ENCODE measurements at regions not wholly inside any gene's neighbourhood (a gene's known extent, or its start where the extent isn't known, plus 50 kb on each side); places are given as distances from the start of the nearest gene placed in this dataset.

DNA sequence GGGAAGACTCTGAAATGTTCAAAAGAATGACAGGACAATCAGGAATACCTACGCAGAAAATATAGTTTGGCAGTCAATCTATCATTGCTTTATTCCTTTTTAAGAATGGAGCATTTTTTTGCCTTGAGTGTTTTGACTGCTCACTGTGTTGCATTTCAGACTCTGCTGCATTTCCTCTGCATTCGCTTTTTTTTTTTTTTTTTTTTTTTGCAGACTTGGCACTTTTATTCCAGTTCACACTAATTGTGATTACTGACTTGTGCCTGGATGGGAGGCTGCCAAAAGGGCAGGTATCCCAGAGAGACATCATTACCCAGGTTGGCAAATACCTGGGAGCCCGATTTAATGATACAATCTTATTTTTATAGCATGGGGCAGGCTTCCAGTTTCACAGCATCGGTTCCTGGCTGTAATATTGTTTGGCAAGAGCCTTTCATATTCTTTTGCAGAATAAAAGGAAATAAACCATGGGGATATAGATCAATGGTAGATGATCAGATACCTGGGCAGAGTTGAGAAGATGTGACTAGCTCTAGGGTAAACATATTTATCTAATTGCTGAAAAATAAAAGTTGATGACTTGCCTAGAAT lies 1132.6 kb downstream of the MAT2B start:
- Histone ChIP-seq H3K36me3 (ENCODE audit: control insufficient read depth in 2 of 2, insufficient read depth in 2 of 2, low read length in 1 of 2) (no peaks in the 10 kb centered on the region), H3K9me3 (ENCODE audit: control insufficient read depth in 2 of 2, insufficient read depth in 1 of 2, low read depth in 1 of 2, low read length in 1 of 2) (no peaks in the 10 kb centered on the region), H3K4me1 (ENCODE audit: control insufficient read depth in 2 of 2, insufficient read depth in 2 of 2, low read length in 1 of 2) (no peaks in the 10 kb centered on the region), H3K27ac (ENCODE audit: low read depth in 2 of 2, low read length in 1 of 2) (no peak overlapping the region), H3K27me3 (ENCODE audit: control insufficient read depth in 1 of 2, insufficient read depth in 2 of 2, low read length in 2 of 2) (no peaks in the 10 kb centered on the region), H3K4me3 (ENCODE audit: low read depth in 1 of 2, low read length in 2 of 2) (no peak overlapping the region)
- WGBS, 2 donors, result 58 to 66% methylated on average over 4 of the region's 4 CpGs

DNA sequence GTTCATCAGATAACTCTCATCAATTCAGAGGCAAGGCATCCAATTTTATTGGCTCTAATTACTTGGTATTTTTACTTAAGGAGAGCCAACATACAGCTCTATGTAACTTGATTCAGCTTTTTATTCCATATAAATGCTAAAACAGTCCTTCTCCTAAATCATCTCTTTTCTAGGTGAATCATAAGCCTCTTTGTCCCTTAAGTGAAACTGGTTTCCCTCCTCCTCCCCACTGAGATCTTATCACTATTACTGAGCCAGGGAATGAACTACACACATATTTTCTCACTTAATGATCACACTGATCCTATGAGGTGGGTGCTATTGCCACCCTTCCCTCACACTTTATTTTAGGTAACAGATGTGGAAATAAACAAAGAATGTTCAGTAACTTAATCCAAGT lies 1143.8 kb downstream of the MAT2B start:
- Histone ChIP-seq H3K4me3 (ENCODE audit: low read depth in 1 of 2, low read length in 2 of 2) (no peak overlapping the region), H3K36me3 (ENCODE audit: control insufficient read depth in 2 of 2, insufficient read depth in 2 of 2, low read length in 1 of 2) (no peaks in the 10 kb centered on the region), H3K27me3 (ENCODE audit: control insufficient read depth in 1 of 2, insufficient read depth in 2 of 2, low read length in 2 of 2) (no peaks in the 10 kb centered on the region), H3K9me3 (ENCODE audit: control insufficient read depth in 2 of 2, insufficient read depth in 1 of 2, low read depth in 1 of 2, low read length in 1 of 2) (no peaks in the 10 kb centered on the region), H3K27ac (ENCODE audit: low read depth in 2 of 2, low read length in 1 of 2) (no peak overlapping the region), H3K4me1 (ENCODE audit: control insufficient read depth in 2 of 2, insufficient read depth in 2 of 2, low read length in 1 of 2) (no peaks in the 10 kb centered on the region)

GRCh38 chr5:164650427-164650826 lies 1145.0 kb downstream of the MAT2B start:
- H3K9me3 ChIP-seq (ENCODE audit: control insufficient read depth in 2 of 2, insufficient read depth in 1 of 2, low read depth in 1 of 2, low read length in 1 of 2), result no peaks in the 10 kb centered on the region
- no peaks in the 10 kb centered on the region for H3K27me3 ChIP-seq (ENCODE audit: control insufficient read depth in 1 of 2, insufficient read depth in 2 of 2, low read length in 2 of 2)
- no peaks in the 10 kb centered on the region for H3K4me1 ChIP-seq (ENCODE audit: control insufficient read depth in 2 of 2, insufficient read depth in 2 of 2, low read length in 1 of 2)
- H3K27ac ChIP-seq (ENCODE audit: low read depth in 2 of 2, low read length in 1 of 2), result no peak overlapping the region
- H3K36me3 ChIP-seq (ENCODE audit: control insufficient read depth in 2 of 2, insufficient read depth in 2 of 2, low read length in 1 of 2), result no peaks in the 10 kb centered on the region
- no peak overlapping the region for H3K4me3 ChIP-seq (ENCODE audit: low read depth in 1 of 2, low read length in 2 of 2)
- 85 to 93% methylated on average over 1 of the region's 1 CpG for WGBS, 2 donors

GRCh38 chr5:164651546-164652275 lies 1146.3 kb downstream of the MAT2B start:
- Histone ChIP-seq H3K9me3 (ENCODE audit: control insufficient read depth in 2 of 2, insufficient read depth in 1 of 2, low read depth in 1 of 2, low read length in 1 of 2) (no peaks in the 10 kb centered on the region), H3K4me1 (ENCODE audit: control insufficient read depth in 2 of 2, insufficient read depth in 2 of 2, low read length in 1 of 2) (no peaks in the 10 kb centered on the region), H3K27me3 (ENCODE audit: control insufficient read depth in 1 of 2, insufficient read depth in 2 of 2, low read length in 2 of 2) (no peaks in the 10 kb centered on the region), H3K36me3 (ENCODE audit: control insufficient read depth in 2 of 2, insufficient read depth in 2 of 2, low read length in 1 of 2) (no peaks in the 10 kb centered on the region), H3K27ac (ENCODE audit: low read depth in 2 of 2, low read length in 1 of 2) (no peak overlapping the region), H3K4me3 (ENCODE audit: low read depth in 1 of 2, low read length in 2 of 2) (no peak overlapping the region)
- WGBS, 2 donors, result 72 to 73% methylated on average over 7 of the region's 7 CpGs

DNA sequence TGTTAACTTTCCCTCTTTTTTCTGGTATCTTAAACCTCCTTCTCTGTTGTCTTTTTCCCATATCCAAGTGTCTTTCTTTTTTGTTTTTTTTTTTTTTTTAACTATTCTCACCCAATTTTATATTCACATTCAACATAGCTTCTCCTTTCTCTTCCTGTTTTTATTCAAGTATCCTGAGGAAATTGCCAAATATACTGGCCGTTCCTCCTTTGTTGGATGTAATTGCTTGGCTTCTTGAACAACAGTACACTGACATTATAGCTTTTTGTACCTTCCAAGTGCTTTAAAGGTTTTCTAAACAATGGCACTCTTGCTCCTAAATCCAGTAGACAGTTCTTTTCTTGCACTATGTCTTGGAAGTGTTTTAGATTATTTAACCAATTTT lies 1146.8 kb downstream of the MAT2B start:
- Histone ChIP-seq H3K27me3 (ENCODE audit: control insufficient read depth in 1 of 2, insufficient read depth in 2 of 2, low read length in 2 of 2) (no peaks in the 10 kb centered on the region), H3K4me1 (ENCODE audit: control insufficient read depth in 2 of 2, insufficient read depth in 2 of 2, low read length in 1 of 2) (no peaks in the 10 kb centered on the region), H3K27ac (ENCODE audit: low read depth in 2 of 2, low read length in 1 of 2) (no peak overlapping the region), H3K4me3 (ENCODE audit: low read depth in 1 of 2, low read length in 2 of 2) (no peak overlapping the region), H3K36me3 (ENCODE audit: control insufficient read depth in 2 of 2, insufficient read depth in 2 of 2, low read length in 1 of 2) (no peaks in the 10 kb centered on the region), H3K9me3 (ENCODE audit: control insufficient read depth in 2 of 2, insufficient read depth in 1 of 2, low read depth in 1 of 2, low read length in 1 of 2) (no peaks in the 10 kb centered on the region)
- WGBS, 2 donors, result 61 to 78% methylated on average over 1 of the region's 1 CpG

- H3K36me3 ChIP-seq (ENCODE audit: control insufficient read depth in 2 of 2, insufficient read depth in 2 of 2, low read length in 1 of 2), result no peaks in the 10 kb centered on the region
- H3K27ac ChIP-seq (ENCODE audit: low read depth in 2 of 2, low read length in 1 of 2), result no peak overlapping the region
- no peaks in the 10 kb centered on the region for H3K27me3 ChIP-seq (ENCODE audit: control insufficient read depth in 1 of 2, insufficient read depth in 2 of 2, low read length in 2 of 2)
- no peak overlapping the region for H3K4me3 ChIP-seq (ENCODE audit: low read depth in 1 of 2, low read length in 2 of 2)
- H3K4me1 ChIP-seq (ENCODE audit: control insufficient read depth in 2 of 2, insufficient read depth in 2 of 2, low read length in 1 of 2), result no peaks in the 10 kb centered on the region
- H3K9me3 ChIP-seq (ENCODE audit: control insufficient read depth in 2 of 2, insufficient read depth in 1 of 2, low read depth in 1 of 2, low read length in 1 of 2), result no peaks in the 10 kb centered on the region
- WGBS, 2 donors, result 63 to 71% methylated on average over 2 of the region's 2 CpGs
Measured at GRCh38 chr5:164663198-164663989, 1158.0 kb downstream of the MAT2B start.

GRCh38 chr5:164671640-164672039 lies 1166.2 kb downstream of the MAT2B start:
- whole genome bisulfite sequencing, 2 donors, result 63 to 66% methylated on average over 3 of the region's 3 CpGs
- no peaks in the 10 kb centered on the region for H3K9me3 ChIP-seq (ENCODE audit: control insufficient read depth in 2 of 2, insufficient read depth in 1 of 2, low read depth in 1 of 2, low read length in 1 of 2)

GRCh38 chr5:164672205-164672604 lies 1166.8 kb downstream of the MAT2B start:
- H3K4me1 ChIP-seq (ENCODE audit: control insufficient read depth in 2 of 2, insufficient read depth in 2 of 2, low read length in 1 of 2), result no peaks in the 10 kb centered on the region

More at GRCh38 chr5:164671640-164672039, 1166.2 kb downstream of the MAT2B start:
- no peaks in the 10 kb centered on the region for H3K36me3 ChIP-seq (ENCODE audit: control insufficient read depth in 2 of 2, insufficient read depth in 2 of 2, low read length in 1 of 2)
- H3K27me3 ChIP-seq (ENCODE audit: control insufficient read depth in 1 of 2, insufficient read depth in 2 of 2, low read length in 2 of 2), result no peaks in the 10 kb centered on the region
- no peak overlapping the region for H3K4me3 ChIP-seq (ENCODE audit: low read depth in 1 of 2, low read length in 2 of 2)
- H3K27ac ChIP-seq (ENCODE audit: low read depth in 2 of 2, low read length in 1 of 2), result no peak overlapping the region
- H3K4me1 ChIP-seq (ENCODE audit: control insufficient read depth in 2 of 2, insufficient read depth in 2 of 2, low read length in 1 of 2), result no peaks in the 10 kb centered on the region

DNA sequence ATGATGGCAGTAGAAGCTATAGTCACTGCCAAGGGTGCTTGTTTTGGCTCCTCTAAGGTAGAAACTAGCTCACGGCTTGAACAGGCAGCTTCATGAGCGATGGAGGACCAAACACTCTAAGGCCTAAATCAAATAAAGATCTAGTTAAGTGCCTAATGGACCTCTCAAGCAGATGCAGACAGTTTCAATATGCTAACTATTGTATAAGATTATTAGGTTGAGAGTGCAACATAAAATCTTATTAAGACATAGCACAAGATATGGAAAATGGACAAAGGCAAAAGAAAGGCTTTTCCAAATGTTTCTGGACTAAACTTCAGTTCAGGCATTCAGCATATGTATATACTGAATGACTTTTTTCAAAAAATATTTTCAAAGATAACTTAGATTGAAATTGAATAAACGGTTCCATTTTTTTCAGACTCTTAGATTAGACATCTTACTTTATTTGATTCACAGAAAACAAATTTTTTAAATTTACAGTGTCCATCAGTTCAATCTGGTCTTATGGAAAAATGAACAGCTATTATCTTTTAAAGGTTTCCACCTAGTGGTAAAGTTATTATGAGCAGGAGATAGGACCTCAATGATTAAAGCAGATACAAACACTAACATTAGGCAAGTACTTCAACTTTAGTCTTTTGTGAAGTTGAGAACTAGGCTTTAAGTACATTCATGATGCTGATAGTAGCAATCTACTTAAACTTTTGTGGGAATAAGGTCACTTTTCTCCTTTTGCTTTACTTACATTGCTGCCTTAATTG lies 1167.7 kb downstream of the MAT2B start:
- 70 to 73% methylated on average over 3 of the region's 3 CpGs for WGBS, 2 donors
- Histone ChIP-seq H3K36me3 (ENCODE audit: control insufficient read depth in 2 of 2, insufficient read depth in 2 of 2, low read length in 1 of 2) (no peaks in the 10 kb centered on the region), H3K27me3 (ENCODE audit: control insufficient read depth in 1 of 2, insufficient read depth in 2 of 2, low read length in 2 of 2) (no peaks in the 10 kb centered on the region), H3K4me3 (ENCODE audit: low read depth in 1 of 2, low read length in 2 of 2) (no peak overlapping the region), H3K9me3 (ENCODE audit: control insufficient read depth in 2 of 2, insufficient read depth in 1 of 2, low read depth in 1 of 2, low read length in 1 of 2) (no peaks in the 10 kb centered on the region), H3K4me1 (ENCODE audit: control insufficient read depth in 2 of 2, insufficient read depth in 2 of 2, low read length in 1 of 2) (no peaks in the 10 kb centered on the region), H3K27ac (ENCODE audit: low read depth in 2 of 2, low read length in 1 of 2) (no peak overlapping the region)

More at GRCh38 chr5:164672205-164672604, 1166.8 kb downstream of the MAT2B start:
- Histone ChIP-seq H3K27me3 (ENCODE audit: control insufficient read depth in 1 of 2, insufficient read depth in 2 of 2, low read length in 2 of 2) (no peaks in the 10 kb centered on the region), H3K9me3 (ENCODE audit: control insufficient read depth in 2 of 2, insufficient read depth in 1 of 2, low read depth in 1 of 2, low read length in 1 of 2) (no peaks in the 10 kb centered on the region), H3K36me3 (ENCODE audit: control insufficient read depth in 2 of 2, insufficient read depth in 2 of 2, low read length in 1 of 2) (no peaks in the 10 kb centered on the region), H3K27ac (ENCODE audit: low read depth in 2 of 2, low read length in 1 of 2) (no peak overlapping the region), H3K4me3 (ENCODE audit: low read depth in 1 of 2, low read length in 2 of 2) (no peak overlapping the region)
- WGBS, 2 donors, result 47 to 52% methylated on average over 4 of the region's 4 CpGs
